Choroid plexus epithelial cell (primary cell): ENCODE measurements at regions not wholly inside any gene's neighbourhood (a gene's known extent, or its start where the extent isn't known, plus 50 kb on each side); places are given as distances from the start of the nearest gene placed in this dataset.
A peak's percentile ranks its signal among the peaks of the same experiment; 100 is the strongest.

Experiments used
- DNase-seq: peaks from one replicate; pipeline ENCODE4 v3.0.0-alpha.2; 2010; ENCODE audit warnings: low read depth
- H3K4me3 ChIP-seq: 2 replicates; pipeline ENCODE4 v1.5.1; 2011; ENCODE audit warnings: low read depth, mild to moderate bottlenecking, control low read depth, low read length, moderate library complexity
- TF ChIP-seq, protein P1 (sequence below): conservative IDR thresholded peaks from 2 replicates; pipeline ENCODE4 v1.5.1; 2011; ENCODE audit warnings: low read depth, mild to moderate bottlenecking, control low read depth, inconsistent platforms, low read length, moderate library complexity

- TF ChIP-seq, protein P1, sequence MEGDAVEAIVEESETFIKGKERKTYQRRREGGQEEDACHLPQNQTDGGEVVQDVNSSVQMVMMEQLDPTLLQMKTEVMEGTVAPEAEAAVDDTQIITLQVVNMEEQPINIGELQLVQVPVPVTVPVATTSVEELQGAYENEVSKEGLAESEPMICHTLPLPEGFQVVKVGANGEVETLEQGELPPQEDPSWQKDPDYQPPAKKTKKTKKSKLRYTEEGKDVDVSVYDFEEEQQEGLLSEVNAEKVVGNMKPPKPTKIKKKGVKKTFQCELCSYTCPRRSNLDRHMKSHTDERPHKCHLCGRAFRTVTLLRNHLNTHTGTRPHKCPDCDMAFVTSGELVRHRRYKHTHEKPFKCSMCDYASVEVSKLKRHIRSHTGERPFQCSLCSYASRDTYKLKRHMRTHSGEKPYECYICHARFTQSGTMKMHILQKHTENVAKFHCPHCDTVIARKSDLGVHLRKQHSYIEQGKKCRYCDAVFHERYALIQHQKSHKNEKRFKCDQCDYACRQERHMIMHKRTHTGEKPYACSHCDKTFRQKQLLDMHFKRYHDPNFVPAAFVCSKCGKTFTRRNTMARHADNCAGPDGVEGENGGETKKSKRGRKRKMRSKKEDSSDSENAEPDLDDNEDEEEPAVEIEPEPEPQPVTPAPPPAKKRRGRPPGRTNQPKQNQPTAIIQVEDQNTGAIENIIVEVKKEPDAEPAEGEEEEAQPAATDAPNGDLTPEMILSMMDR: no peak
- no peak for DNase-seq
- no peak overlapping the region for H3K4me3 ChIP-seq
Measured at GRCh38 chr16:63323722-63324705, 1287.8 kb upstream of the CDH8 start.

- DNase-seq: peak; percentile 0
- no peak overlapping the region for H3K4me3 ChIP-seq
- TF ChIP-seq, protein P1: no peak
Measured at GRCh38 chr16:63323055-63323454, 1286.8 kb upstream of the CDH8 start.

GRCh38 chr16:63315229-63315628 lies 1279.0 kb upstream of the CDH8 start:
- no peak overlapping the region for H3K4me3 ChIP-seq
- no peak for DNase-seq
- TF ChIP-seq, protein P1: no peak

DNA sequence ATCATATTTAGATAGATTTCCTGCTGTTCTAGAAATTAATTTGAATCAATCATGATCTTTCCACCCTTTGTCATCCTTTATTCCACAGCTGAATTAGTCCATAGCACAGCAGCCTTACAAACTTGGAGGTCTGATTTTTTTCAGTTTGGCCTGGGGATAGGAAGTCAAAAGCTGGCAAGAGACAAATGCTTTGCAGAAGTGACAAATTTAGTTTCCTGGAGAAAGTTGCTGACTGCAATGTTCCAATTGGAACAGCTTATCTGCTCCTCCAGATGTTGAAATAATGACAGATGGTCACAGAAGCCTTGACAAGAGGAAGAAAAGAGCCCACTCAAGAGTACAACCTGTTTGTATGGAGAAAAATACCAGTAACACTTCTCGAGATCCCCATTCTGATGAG lies 1276.1 kb upstream of the CDH8 start:
- H3K4me3 ChIP-seq: no peak overlapping the region
- TF ChIP-seq, protein P1: no peak
- DNase-seq: no peak

GRCh38 chr16:63311313-63311712 lies 1275.1 kb upstream of the CDH8 start:
- TF ChIP-seq, protein P1: no peak
- no peak for DNase-seq
- H3K4me3 ChIP-seq: no peak overlapping the region

DNA sequence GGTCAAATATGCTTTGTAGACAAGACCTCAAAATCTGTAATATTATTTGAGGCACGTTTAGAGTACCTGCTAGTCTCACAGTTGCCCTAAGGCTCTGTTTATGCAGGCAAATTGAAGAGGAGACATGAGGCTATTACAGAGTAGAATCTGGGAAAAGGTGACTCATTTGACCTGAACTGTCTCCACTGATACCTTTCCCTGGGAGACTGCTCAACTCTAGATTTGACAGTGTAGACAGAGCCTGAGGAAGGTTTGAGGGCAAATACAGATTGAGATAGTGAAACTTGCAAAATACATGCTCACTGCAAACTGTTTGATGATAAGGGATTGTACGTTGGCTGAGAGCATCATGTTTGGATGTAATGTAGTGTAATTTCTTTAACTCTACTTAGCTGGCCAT lies 1266.6 kb upstream of the CDH8 start:
- TF ChIP-seq, protein P1: no peak
- no peak for DNase-seq
- no peak overlapping the region for H3K4me3 ChIP-seq

DNA sequence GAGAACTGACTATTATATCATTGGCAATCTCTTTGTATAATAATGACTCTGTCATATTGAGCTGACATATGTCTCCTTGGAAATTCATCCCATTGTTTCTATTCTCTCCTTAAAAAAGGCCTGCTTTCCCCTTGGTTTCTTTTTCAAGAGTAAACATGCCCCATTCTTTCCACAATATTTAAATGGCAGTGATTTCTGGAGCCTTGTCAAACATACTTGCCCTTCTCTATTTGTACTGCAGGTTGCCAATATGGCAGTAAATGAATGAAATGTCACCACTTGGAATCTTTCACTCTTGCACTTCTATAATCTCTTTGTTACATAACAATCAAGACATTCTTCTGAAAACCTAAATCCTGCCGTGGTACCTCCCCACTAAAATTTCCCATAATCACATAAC lies 1265.1 kb upstream of the CDH8 start:
- TF ChIP-seq, protein P1: no peak
- H3K4me3 ChIP-seq: no peak overlapping the region
- DNase-seq: no peak
